SKM-1 (cell line): ENCODE measurements at regions not wholly inside any gene's neighbourhood (a gene's known extent, or its start where the extent isn't known, plus 50 kb on each side); places are given as distances from the start of the nearest gene placed in this dataset.
"Not testable (repeated sequence)": the region's sequence is repeated elsewhere in the genome, so short reads cannot be mapped to it uniquely, and the experiment has no call there.

Source experiments
- DNase-seq: peaks from one replicate; lab custom pipeline; 2025; ENCODE audit not compliant: unreplicated experiment; lab: John Stamatoyannopoulos, UW

DNA sequence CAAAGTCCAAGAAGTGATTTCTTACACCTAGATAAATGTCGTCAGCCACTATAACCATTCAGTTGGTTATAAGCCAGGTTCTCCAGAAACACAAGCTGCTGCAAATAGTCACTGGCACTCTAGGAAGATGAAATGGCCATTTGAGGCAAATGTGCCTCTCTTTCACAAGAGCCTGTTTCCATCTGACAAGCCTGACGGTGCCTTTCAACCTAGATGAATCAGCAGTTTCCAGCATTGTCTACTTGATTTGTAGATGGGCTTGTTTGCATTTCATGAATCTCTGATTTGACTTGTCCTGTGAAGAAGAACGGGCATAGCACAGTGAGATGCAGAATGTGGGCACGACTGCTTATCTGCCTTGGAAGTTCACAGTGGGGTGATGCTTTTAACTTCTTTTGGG lies 327.2 kb downstream of the LMO7 start:
- DNase-seq = no peak

DNA sequence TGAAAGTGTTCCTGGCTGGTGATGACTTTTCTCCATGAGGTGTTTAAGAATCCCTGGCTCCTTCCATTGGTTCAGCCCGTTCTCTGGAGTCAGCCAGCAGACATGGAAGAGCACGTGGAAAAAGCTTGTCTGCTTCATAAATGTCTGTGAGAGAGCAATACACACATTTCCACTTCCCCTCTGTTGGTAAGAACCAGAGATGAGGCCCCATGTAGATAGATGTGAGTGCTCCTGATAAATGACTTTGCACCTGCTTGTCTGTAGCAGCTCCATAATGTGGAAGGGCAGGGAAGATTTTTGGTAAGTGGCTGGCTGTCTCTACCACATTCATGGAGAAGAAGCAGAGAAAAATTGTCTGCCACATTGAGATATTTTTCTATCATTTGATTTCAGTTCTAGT lies 325.8 kb downstream of the LMO7 start:
- no peak for DNase-seq

DNA sequence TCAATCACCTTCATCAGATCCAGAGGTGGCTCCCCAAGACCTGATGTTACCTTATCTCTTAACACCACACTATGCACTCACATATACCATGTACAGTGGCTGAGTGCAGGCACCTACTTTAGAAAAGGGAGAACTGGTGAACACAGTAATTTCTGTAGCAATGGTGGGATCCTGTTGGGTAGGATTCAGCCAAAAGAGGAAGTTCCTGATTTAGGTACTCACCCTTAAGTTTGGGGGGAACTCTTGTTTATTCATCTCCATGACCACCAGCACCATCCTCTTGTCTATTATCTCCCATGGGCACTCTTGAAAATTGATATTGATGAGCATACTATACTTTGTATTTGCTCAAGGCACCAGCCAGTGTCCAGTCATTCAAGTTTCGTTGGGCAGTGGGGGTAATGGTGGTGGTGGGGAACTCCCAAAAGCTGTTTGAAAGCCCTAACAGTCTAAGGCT lies 324.4 kb downstream of the LMO7 start:
- no peak for DNase-seq

DNA sequence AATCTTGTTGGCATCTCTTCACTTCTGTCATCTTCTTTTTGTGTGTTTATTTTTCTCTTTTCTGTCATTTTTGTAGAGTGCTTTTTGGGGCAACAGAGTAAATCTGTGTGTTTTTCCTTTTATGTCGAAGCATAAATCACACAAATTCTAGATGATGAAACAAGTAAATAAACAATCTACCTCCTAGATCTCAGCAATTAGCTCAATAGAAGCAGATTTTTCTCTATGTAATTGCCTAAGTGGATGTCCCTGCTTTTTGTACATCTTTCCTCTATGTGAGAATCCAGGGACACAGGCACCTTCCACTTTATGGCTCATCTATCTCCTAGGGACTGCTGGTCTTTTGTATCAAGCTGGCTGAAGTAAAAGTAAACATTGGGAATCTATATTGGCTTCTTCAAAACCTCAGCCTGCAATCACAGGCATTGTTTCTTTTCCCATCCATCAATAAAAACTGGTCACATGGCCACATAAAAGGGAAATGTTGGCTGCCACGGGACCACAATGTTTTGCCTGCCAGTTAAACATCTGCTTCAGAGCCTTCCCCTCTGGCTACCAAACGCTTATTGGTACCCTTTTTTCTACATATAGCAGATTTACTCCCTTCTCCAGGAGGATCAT lies 323.8 kb downstream of the LMO7 start:
- no peak for DNase-seq

- not testable (repeated sequence) for DNase-seq
These were observed 317.5 kb downstream of the LMO7 start for GRCh38 chr13:75953589-75953988.

- no peak for DNase-seq
These were observed 311.3 kb downstream of the LMO7 start for GRCh38 chr13:75947448-75947847.

DNA sequence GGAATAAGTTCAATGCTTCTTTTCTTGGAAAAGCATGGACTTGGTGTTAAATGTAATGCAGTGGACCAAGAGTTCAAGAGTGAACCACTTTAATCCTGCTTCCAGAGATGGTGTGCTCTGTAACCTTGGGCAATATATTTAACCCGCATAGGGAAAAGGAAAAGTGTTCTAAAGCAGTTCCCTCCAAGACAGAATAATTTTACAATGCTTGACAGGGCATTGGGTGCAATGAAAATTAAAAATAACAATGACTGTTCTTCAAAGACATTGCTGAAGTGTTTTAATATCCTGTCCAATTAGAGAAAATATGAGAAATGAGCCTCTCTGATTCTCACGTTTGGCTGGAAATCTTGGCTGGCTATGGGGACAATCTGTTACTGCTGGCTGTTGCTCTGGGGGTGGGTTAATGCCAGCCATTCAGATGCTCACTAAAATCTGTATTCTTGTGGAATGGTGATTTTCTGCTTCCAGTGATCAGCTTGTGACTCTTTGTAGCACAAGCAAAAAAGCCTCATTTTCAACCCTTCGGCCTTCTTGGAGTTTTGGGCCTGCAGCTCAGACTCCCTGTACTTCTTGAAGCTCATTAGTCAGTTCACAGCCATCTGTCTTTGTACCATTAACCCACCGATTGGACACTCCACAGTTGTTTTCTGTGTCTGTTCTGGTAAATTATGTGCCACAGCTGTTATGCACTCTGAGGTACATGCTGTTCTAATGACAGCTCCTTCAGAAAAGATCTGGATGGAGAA lies 310.6 kb downstream of the LMO7 start:
- no peak for DNase-seq

DNA sequence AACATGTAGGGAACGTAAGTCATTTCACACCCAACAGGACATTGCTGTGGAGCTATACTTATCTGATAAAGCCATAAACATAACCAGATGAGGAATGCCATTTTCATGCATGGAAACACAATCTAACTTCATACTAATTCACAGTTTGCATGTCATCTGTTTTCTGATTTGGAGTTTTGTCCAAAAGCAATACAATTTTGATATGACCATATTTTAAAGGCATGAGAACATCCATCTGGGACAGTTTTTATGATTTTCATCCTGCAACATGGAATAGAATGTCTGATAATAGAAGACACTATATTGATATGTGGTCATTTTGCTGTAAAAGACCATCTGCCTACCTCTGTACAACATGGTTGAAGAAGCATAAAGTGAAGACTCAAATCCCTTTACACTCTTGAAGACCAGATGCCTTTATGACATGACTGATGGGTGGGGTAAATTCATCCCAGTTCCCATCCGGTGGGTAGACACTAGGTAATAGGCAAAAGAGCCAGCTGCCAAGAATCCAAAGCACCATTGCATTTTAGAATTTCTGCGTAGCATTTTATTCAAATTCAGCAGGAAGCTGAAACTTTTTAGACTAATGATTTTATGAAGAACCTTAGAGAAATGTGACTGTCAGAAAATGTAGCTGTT lies 309.8 kb downstream of the LMO7 start:
- no peak for DNase-seq

DNA sequence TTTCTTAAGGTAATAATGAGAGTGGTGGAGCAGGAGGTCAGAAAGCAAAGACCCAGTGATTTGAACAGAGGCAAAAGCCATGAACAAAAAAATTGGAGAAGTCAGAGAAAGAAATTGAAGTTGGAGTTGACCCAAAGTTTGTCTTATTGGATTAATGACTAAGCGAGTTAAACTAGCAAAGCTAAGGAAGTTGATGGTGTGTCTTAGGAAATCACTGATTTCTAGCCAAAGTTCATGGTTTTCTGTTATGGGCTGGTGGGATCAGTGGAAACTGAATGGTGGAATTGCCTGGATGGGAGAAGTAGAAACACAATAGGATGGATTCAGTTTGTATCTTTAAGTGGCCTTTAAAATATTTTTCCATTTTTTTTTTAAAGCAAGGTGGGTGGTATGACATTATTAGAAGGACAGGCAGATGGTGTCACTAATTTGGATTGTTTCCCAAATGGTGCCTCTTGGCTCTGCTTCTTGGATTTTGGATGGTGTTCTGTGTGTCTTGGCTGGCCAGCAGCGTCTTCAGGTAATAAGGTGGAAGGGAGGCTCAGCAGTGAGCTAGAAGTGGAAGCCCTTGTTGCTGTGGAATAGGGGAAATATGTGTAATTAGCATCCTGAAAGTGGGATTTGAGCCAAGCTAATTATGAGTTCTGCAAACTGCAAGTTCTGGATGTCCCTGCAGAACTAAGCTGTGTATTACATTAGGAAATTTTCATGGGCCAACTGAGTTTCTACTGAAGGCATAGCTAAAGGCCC lies 302.9 kb downstream of the LMO7 start:
- DNase-seq = no peak

DNA sequence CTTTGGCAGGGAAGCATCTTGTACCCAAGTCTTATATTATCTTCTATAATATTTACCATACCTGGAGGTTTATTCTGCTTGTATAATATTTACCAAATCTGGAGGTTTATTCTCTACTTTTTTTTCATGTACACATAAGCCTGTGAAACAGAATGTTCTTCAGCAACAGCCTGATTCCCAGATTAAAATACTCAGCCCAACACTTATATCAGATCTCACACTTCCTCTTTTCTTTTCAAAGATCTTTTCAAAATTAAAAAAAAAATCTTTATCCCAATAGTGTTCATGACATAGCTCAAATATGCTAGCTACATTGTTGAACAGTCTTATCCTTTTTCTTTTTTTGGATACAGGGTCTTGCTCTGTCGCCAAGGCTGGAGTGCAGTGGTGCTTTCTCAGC lies 300.7 kb downstream of the LMO7 start:
- no peak for DNase-seq

GRCh38 chr13:75935805-75936204 lies 299.7 kb downstream of the LMO7 start:
- no peak for DNase-seq

DNA sequence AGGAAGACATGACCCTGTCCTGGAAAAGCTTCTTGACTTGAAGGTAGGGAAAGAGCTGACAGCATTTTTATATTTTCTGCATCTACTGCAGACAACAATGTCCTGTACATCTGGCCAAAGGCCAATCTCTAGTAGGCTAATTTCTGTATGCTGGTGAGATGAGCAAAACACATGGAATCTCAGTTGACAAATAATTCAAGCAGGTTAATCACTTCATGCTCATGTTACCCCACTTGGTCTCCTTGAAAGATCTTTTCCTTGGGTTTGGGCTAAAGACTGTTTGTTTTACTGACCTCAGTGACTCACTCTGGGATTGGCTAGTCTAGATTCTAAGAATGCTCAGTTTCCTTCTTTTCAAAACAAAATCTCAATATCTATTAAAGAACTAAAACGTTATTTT lies 298.8 kb downstream of the LMO7 start:
- no peak for DNase-seq

GRCh38 chr13:75932636-75933035 lies 296.5 kb downstream of the LMO7 start:
- no peak for DNase-seq

DNA sequence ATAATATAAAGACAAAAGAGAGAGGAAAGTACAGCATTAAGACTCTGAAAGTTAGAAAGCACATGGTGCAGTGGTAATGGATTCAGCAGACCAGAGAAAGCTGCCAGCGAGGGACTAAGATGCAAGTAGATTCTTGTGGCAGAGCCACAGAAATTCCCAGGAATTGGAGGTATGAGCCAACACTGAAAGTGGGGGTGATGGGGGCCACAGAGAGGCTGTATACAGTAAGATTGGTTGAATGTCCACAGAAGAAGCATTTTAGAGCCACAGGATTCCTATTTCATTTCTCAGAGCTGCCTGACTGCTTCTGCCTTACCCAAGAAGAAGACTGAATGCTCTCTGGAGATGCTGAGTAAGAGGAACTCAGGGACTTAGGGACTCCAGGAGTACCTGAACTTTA lies 295.0 kb downstream of the LMO7 start:
- DNase-seq = no peak

DNA sequence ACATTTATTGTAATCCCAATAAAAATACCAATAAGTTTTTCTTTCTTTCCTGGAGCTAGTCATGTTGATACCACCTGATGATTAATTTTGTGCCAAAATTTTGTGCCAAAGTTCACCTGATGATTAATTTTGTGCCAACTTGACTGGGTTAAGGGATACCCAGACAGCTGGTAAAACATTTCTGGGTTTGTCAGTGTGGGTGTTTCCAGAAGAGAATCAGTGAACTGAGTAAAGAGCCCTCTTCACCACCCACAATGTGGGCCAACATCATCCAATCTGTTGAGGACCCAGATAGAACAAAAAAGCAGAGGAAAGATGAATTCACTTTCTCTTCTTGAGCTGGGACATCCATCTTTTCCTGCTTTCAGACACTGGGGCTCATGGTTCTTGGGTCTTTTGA lies 292.9 kb downstream of the LMO7 start:
- no peak for DNase-seq

DNA sequence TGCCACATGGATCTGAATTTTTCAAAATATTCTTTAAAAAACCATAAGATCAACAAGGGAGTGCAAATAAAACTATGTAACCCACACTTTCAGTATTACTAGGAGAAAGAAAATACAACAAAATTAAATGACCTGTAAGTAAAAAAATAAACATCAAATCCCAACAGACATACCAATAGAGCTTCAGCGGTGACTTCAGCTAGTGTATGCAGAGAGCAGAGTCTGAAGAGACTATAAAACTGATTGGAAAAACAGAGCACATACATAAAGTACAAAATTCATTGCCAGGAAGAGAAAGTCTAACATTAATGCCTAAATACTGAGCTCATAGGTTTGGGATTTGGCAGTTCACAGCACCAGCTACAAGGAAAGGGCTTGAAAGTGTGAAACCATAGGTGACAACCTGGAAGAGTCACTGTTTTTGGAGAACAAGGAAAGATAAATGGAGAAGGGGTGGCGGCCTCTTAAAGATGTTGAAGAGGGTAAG lies 291.1 kb downstream of the LMO7 start:
- no peak for DNase-seq

DNA sequence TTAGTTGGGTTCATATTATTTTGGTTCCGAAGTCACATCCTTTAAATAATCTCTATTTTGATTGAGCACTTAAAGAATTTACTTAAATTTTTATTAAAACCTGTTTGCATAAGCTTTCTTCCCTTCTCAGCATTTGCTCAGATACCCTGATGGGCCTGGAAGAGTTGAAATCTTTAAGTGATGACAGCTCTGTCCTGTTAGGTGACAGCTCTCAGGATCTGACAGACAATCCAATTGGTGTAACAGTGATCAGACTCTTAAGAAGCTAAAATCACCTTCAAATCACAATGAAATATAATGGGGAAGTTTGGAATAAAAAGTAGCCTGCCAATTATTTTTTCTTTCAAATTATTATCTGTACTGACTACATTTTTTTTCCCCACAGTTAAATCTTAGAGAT lies 284.4 kb downstream of the LMO7 start:
- DNase-seq = no peak

- no peak for DNase-seq
These were observed 283.6 kb downstream of the LMO7 start for GRCh38 chr13:75919660-75920199.

GRCh38 chr13:75915066-75915465 lies 278.9 kb downstream of the LMO7 start:
- DNase-seq = no peak

DNA sequence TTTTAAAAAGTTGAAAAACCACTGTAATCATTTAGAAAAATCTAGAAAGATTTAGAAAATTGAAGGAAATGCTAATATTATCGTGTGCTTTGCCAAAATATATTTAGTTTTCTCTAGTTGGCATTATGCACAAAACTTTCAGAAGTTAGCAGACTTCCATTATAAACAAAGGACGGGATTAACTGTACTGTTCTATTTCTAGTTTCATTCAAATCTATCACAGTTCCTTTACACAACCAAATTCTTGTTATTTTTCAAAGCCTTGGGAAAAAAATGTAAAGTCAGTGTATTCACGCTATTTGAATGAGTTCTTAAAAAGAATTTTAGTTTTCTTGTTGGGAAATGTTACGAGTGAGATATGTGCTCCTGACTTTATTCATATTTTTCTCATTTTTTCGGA lies 277.8 kb downstream of the LMO7 start:
- no peak for DNase-seq

DNA sequence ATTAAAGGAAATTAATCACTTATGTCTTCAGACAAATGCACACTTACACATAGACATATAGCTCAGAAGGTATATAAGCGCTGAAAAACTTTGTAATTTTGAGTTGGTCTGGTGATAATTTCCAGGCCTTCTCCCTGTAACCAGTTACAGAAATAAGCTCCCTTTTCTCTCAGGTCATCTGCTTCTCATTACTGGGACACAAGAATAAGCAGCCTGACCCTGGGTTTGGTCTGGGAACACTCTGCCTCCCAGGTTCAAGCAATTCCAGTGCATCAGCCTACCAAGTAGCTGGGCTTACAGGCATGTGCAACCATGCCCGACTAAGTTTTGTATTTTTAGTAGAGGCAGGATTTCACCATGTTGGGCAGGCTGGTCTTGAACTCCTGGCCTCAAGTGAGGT lies 274.5 kb downstream of the LMO7 start:
- DNase-seq = no peak
